ENCODE measurements at regions not wholly inside any gene's neighbourhood (a gene's known extent, or its start where the extent isn't known, plus 50 kb on each side); places are given as distances from the start of the nearest gene placed in this dataset.

DNA sequence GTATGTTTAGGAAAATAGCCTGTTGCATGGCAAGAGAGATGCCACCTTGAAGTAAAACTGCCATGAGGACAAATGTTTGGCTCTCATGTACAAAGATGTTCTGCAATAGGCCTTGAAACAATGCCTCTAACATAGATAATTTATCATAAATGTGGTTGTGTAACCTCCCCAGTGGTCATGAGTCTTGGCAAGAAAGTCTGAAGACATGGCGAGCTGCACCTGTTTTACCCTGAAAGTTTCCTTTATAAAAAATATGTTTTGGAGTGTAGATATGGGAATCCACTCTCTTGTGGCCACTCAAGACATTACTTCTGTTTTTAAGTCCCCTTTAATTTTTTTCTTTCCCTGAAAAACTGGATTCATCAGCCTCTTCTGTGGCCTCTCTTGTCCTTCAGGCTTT is 2217.1 kb downstream of the NCAM2 start:
- ChIA-PET CTCF (ENCODE audit: partially characterized antibody) (no interaction called here), POLR2A (ENCODE audit: partially characterized antibody) (no interaction called here)
- no peak overlapping the region for H2BK12ac ChIP-seq (ENCODE audit: low read depth, low read length)
- no peak overlapping the region for H2BK120ac ChIP-seq (replicated peaks; ENCODE audit: low read depth, low read length)
- no peak overlapping the region for H4K91ac ChIP-seq (replicated peaks; ENCODE audit: insufficient read length, low read length)
- no peak overlapping the region for H3K18ac ChIP-seq (ENCODE audit: extremely low read depth, low read length)
- H3K79me2 ChIP-seq (ENCODE audit: control insufficient read depth in 1 of 2, insufficient read depth in 2 of 2, low read length in 2 of 2) = no peaks in the 10 kb centered on the region
- no peak overlapping the region for H3K27ac ChIP-seq (ENCODE audit: low read depth, low read length)
- no peak overlapping the region for H2BK20ac ChIP-seq (ENCODE audit: low read length)
- WGBS, 2 experiments (ENCODE audit: extremely low coverage in 1 of 2, insufficient coverage in 1 of 2, insufficient read length in 1 of 2, insufficient replicate concordance in 2 of 2, low coverage in 1 of 2, low lambda C conversion rate in 2 of 2, missing lambda C conversion rate in 1 of 2) = 95% methylated on average over 1 of the region's 1 CpG; no CpG with 5 or more reads in 1 of the 2 experiments
- H3K56ac ChIP-seq (replicated peaks; ENCODE audit: insufficient read length, low read depth, low read length) = no peak overlapping the region
- FAIRE-seq (no peak), DNase-seq (ENCODE audit: low read depth in 1 of 2, low spot score in 2 of 2) (no peak)
- H3K4me1 ChIP-seq (replicated peaks in 1 of 4; ENCODE audit: control insufficient read depth in 3 of 4, insufficient read depth in 4 of 4, low read length in 3 of 4) = no peaks in the 10 kb centered on the region
- no peak overlapping the region for H4K5ac ChIP-seq (ENCODE audit: insufficient read length, low read depth, low read length)
- no peaks in the 10 kb centered on the region for H4K20me1 ChIP-seq (replicated peaks in 1 of 2; ENCODE audit: control insufficient read depth in 1 of 2, insufficient read depth in 2 of 2, low read length in 2 of 2)
- no peak overlapping the region for H3K23ac ChIP-seq (ENCODE audit: insufficient read length)
- no peaks in the 10 kb centered on the region for H3K79me1 ChIP-seq (ENCODE audit: low read depth, low read length)
- no peak overlapping the region for H2BK5ac ChIP-seq (ENCODE audit: low read depth, low read length)
- no peaks in the 10 kb centered on the region for H3K23me2 ChIP-seq (ENCODE audit: low read depth, low read length)
- H2AK5ac ChIP-seq (ENCODE audit: low read depth, low read length) = no peak overlapping the region
- H2BK15ac ChIP-seq (ENCODE audit: low read length) = no peak overlapping the region
- no peak overlapping the region for H3K9ac ChIP-seq (replicated peaks in 1 of 4; ENCODE audit: extremely low read depth in 1 of 4, low read depth in 3 of 4, low read length in 3 of 4)
- no peaks in the 10 kb centered on the region for H3K27me3 ChIP-seq (replicated peaks in 1 of 4; ENCODE audit: control insufficient read depth in 3 of 4, extremely low read depth in 1 of 4, insufficient read depth in 3 of 4, low read length in 3 of 4)
- H4K8ac ChIP-seq (ENCODE audit: extremely low read depth, insufficient read depth, low read length) = no peak overlapping the region
- H3K36me3 ChIP-seq (ENCODE audit: control insufficient read depth in 2 of 4, insufficient read depth in 4 of 4, low read length in 3 of 4) = peaks cover 0 to 6% (median 0%) of the 10 kb centered on the region in 4 experiments; a peak in 2 of 8 replicates
- no peak for TF ChIP-seq SAP30 (IDR thresholded peaks at IDR 0.05; ENCODE audit: insufficient read depth, insufficient replicate concordance, low read length)
- no peak for TF ChIP-seq JUND (IDR thresholded peaks at IDR 0.05; ENCODE audit: low read length)
- TF ChIP-seq TAF7 (optimal IDR thresholded peaks at IDR 0.05; ENCODE audit: borderline replicate concordance, low read depth, low read length) = no peak
- TF ChIP-seq SIN3A (conservative IDR thresholded peaks at IDR 0.05 in 1 of 2, IDR thresholded peaks at IDR 0.05 in 1 of 2; ENCODE audit: low read depth in 1 of 2, low read length in 2 of 2) = no peak
- no peak for TF ChIP-seq EGR1 (IDR thresholded peaks at IDR 0.05; ENCODE audit: borderline replicate concordance, low read depth, low read length)
- TF ChIP-seq TBP (IDR thresholded peaks at IDR 0.05; ENCODE audit: low read depth, low read length) = no peak
- TF ChIP-seq CTBP2 (IDR thresholded peaks at IDR 0.05; ENCODE audit: borderline replicate concordance, insufficient read depth, insufficient read length, low read length) = no peak
- TF ChIP-seq GABPA (IDR thresholded peaks at IDR 0.05; ENCODE audit: borderline replicate concordance, insufficient read depth, low read length) = no peak
- TF ChIP-seq USF2 (IDR thresholded peaks at IDR 0.05; ENCODE audit: low read length) = no peak
- TF ChIP-seq SRF (IDR thresholded peaks at IDR 0.05; ENCODE audit: low read depth, low read length) = no peak
- no peak for TF ChIP-seq ATF3 (IDR thresholded peaks at IDR 0.05; ENCODE audit: insufficient read depth, low read depth, low read length)
- TF ChIP-seq POLR2A (IDR thresholded peaks at IDR 0.05; ENCODE audit: control extremely low read depth in 1 of 2, low read depth in 2 of 2, low read length in 2 of 2) = no peak
- no peak for TF ChIP-seq ASH2L (IDR thresholded peaks at IDR 0.05; ENCODE audit: low read length)
- H3K4ac ChIP-seq (replicated peaks; ENCODE audit: insufficient read length, low read depth, low read length) = no peak overlapping the region
- peaks cover 17 to 21% of the 10 kb centered on the region in 2 experiments for H3K9me3 ChIP-seq (ENCODE audit: insufficient read depth in 2 of 2, low read depth in 1 of 2, low read length in 1 of 2)
- no peak overlapping the region for H3K4me2 ChIP-seq (ENCODE audit: insufficient read depth in 1 of 2, low read depth in 2 of 2, low read length in 2 of 2)
- H3K4me3 ChIP-seq (ENCODE audit: extremely low read depth in 1 of 4, insufficient read depth in 2 of 4, low read depth in 3 of 4, low read length in 4 of 4) = no peak overlapping the region
- no peak overlapping the region for H3K14ac ChIP-seq (ENCODE audit: insufficient read length)
- H2AFZ ChIP-seq (ENCODE audit: low read length) = no peak overlapping the region
